Gastrocnemius medialis (tissue), 4 donors: ENCODE measurements at regions not wholly inside any gene's neighbourhood (a gene's known extent, or its start where the extent isn't known, plus 50 kb on each side); places are given as distances from the start of the nearest gene placed in this dataset.

Source experiments
- POLR2A ChIP-seq, 2 donors: fragments of 450-650 bp; IDR thresholded peaks; one replicate each; pipeline ENCODE4 v1.6.1; 2017; ENCODE audit warnings: antibody characterized with exemption in 2 of 2, mild to moderate bottlenecking in 2 of 2, moderate library complexity in 2 of 2
- TF ChIP-seq, protein P1 (sequence below), 5 experiments: fragments of 450-650 bp in 3 of 5; fragments of 200-600 bp in 2 of 5; sonication (generic) in 2 of 5; IDR thresholded peaks in 4 of 5; conservative IDR thresholded peaks in 1 of 5; 1 replicate in 4 of 5; 2 replicates in 1 of 5; pipeline ENCODE4 v1.5.1; 2016 to 2019; ENCODE audit warnings: antibody characterized with exemption in 5 of 5, mild to moderate bottlenecking in 3 of 5, moderate library complexity in 3 of 5

DNA sequence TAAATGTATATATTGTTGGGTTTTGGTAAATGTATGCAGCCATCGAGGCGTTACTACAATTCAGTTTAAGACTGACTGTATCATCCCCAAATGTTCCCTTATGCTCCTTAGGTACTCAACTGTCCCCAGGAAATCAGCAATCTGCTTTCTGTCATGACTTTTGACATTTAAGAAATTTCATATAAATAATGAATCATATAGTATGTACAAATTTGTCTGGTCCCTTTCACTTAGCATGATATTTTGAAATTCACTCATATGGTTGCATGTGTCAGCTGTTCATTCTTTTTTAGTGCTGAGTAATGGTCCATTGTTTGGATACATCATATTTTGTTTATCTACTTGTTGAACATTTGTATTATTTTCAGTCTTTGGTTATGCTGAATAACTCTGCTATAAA is 218.8 kb downstream of the C4orf33 start:
- TF ChIP-seq, protein P1, sequence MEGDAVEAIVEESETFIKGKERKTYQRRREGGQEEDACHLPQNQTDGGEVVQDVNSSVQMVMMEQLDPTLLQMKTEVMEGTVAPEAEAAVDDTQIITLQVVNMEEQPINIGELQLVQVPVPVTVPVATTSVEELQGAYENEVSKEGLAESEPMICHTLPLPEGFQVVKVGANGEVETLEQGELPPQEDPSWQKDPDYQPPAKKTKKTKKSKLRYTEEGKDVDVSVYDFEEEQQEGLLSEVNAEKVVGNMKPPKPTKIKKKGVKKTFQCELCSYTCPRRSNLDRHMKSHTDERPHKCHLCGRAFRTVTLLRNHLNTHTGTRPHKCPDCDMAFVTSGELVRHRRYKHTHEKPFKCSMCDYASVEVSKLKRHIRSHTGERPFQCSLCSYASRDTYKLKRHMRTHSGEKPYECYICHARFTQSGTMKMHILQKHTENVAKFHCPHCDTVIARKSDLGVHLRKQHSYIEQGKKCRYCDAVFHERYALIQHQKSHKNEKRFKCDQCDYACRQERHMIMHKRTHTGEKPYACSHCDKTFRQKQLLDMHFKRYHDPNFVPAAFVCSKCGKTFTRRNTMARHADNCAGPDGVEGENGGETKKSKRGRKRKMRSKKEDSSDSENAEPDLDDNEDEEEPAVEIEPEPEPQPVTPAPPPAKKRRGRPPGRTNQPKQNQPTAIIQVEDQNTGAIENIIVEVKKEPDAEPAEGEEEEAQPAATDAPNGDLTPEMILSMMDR (IDR thresholded peaks at IDR 0.05 in 4 of 5, conservative IDR thresholded peaks at IDR 0.05 in 1 of 5) = no peak
- TF ChIP-seq POLR2A (IDR thresholded peaks at IDR 0.05) = no peak
